Glutamatergic neuron (in vitro differentiated cells): ENCODE measurements at regions not wholly inside any gene's neighbourhood (a gene's known extent, or its start where the extent isn't known, plus 50 kb on each side); places are given as distances from the start of the nearest gene placed in this dataset.

Experiments
- DNase-seq: peaks from one replicate; pipeline ENCODE4 v3.0.0; 2022
- H3K27ac Mint-ChIP-seq: one replicate; pipeline ENCODE4 v1.8.0; 2020; ENCODE audit warnings: mild to moderate bottlenecking, mixed read lengths, inconsistent platforms; ENCODE audit not compliant: unreplicated experiment
- H3K27me3 Mint-ChIP-seq: one replicate; pipeline ENCODE4 v1.8.0; 2020; ENCODE audit warnings: mild to moderate bottlenecking, moderate library complexity, mixed read lengths, inconsistent platforms; ENCODE audit not compliant: unreplicated experiment
- H3K36me3 Mint-ChIP-seq: one replicate; pipeline ENCODE4 v1.8.0; 2020; ENCODE audit warnings: mild to moderate bottlenecking, mixed read lengths, inconsistent platforms; ENCODE audit not compliant: unreplicated experiment
- H3K4me1 Mint-ChIP-seq: one replicate; pipeline ENCODE4 v1.8.0; 2020; ENCODE audit warnings: mild to moderate bottlenecking, low read depth, mixed read lengths, inconsistent platforms; ENCODE audit not compliant: unreplicated experiment
- H3K4me3 Mint-ChIP-seq: one replicate; pipeline ENCODE4 v1.8.0; 2020; ENCODE audit warnings: mild to moderate bottlenecking, mixed read lengths, inconsistent platforms; ENCODE audit not compliant: unreplicated experiment
- H3K9me3 Mint-ChIP-seq: one replicate; pipeline ENCODE4 v1.8.0; 2020; ENCODE audit warnings: mild to moderate bottlenecking, moderate library complexity, mixed read lengths, inconsistent platforms; ENCODE audit not compliant: unreplicated experiment
- TF ChIP-seq, protein P1 (sequence below): fragments of 200-600 bp; sonication (generic); IDR thresholded peaks from one replicate; pipeline ENCODE4 v1.5.0; 2021; ENCODE audit not compliant: partially characterized antibody, unreplicated experiment

DNA sequence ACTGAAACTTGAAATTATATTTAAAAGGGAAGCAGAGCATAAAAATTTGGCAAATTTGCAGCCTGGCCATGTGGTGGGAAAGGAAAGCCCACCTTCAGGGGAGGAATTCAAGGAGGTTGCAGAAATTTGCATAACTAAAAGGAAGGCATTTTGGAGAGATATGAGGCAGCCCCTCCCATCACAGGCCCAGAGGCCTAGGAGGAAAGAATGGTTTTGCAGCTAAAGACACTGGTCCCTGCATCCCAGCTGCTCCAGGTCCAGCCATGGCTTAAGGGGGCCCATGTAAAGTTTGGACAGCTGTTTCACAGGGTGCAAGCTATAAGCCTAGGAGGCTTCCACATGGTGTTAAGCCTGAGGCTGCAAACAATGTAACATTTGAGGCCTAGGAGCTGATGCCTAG is 212.5 kb downstream of the NNT start:
- no peak for DNase-seq
- Mint-ChIP-seq H3K27ac (no peak overlapping the region), H3K4me3 (no peak overlapping the region), H3K36me3 (peaks cover 24% of the 10 kb centered on the region), H3K9me3 (peaks cover 10% of the 10 kb centered on the region), H3K27me3 (no peaks in the 10 kb centered on the region), H3K4me1 (no peaks in the 10 kb centered on the region)
- TF ChIP-seq, protein P1, sequence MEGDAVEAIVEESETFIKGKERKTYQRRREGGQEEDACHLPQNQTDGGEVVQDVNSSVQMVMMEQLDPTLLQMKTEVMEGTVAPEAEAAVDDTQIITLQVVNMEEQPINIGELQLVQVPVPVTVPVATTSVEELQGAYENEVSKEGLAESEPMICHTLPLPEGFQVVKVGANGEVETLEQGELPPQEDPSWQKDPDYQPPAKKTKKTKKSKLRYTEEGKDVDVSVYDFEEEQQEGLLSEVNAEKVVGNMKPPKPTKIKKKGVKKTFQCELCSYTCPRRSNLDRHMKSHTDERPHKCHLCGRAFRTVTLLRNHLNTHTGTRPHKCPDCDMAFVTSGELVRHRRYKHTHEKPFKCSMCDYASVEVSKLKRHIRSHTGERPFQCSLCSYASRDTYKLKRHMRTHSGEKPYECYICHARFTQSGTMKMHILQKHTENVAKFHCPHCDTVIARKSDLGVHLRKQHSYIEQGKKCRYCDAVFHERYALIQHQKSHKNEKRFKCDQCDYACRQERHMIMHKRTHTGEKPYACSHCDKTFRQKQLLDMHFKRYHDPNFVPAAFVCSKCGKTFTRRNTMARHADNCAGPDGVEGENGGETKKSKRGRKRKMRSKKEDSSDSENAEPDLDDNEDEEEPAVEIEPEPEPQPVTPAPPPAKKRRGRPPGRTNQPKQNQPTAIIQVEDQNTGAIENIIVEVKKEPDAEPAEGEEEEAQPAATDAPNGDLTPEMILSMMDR = no peak

DNA sequence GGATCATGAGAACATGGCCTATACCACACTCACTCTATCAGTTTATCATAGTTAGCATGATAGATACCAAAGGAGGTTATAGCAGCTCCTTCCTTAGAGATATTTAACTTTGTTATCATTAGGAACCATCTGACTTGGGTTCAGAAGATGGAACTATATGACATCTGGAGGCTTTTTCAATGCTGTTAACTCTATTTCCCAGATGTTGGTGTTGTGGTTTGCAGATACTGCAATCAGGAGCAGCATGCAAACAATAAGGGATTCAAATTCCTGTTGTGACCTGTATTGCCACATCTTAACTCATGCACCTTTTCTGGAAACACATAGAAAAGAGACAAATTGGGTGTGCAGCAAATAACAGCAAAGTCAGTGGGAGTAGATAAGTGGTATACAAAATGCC is 201.7 kb downstream of the NNT start:
- TF ChIP-seq, protein P1 = no peak
- Mint-ChIP-seq H3K4me1 (no peaks in the 10 kb centered on the region), H3K36me3 (no peaks in the 10 kb centered on the region), H3K27me3 (no peaks in the 10 kb centered on the region), H3K27ac (no peak overlapping the region), H3K4me3 (no peak overlapping the region), H3K9me3 (no peaks in the 10 kb centered on the region)
- no peak for DNase-seq

DNA sequence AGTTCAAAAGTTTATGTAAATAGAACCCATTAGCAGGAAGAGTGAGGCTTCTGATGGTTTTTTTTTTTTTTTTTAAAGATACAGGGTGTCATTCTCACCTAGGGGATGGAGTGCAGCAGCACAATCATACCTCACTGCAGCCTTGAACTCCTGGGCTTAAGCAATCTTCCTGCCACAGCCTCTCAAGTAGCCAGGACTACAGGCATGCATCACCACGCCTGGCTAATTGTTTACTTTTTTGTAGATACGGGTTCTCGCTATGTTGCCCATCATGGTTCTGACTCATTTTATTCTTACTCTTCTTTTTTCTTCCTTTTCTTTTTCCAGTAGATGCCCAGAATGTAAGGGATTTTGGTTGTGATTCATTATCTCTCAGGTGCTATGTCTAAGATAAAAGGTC is 201.1 kb downstream of the NNT start:
- H3K4me3 Mint-ChIP-seq = no peak overlapping the region
- H3K4me1 Mint-ChIP-seq = no peaks in the 10 kb centered on the region
- H3K27ac Mint-ChIP-seq = no peak overlapping the region
- DNase-seq = no peak
- TF ChIP-seq, protein P1 = no peak
- no peaks in the 10 kb centered on the region for H3K9me3 Mint-ChIP-seq
- H3K27me3 Mint-ChIP-seq = no peaks in the 10 kb centered on the region
- no peaks in the 10 kb centered on the region for H3K36me3 Mint-ChIP-seq

DNA sequence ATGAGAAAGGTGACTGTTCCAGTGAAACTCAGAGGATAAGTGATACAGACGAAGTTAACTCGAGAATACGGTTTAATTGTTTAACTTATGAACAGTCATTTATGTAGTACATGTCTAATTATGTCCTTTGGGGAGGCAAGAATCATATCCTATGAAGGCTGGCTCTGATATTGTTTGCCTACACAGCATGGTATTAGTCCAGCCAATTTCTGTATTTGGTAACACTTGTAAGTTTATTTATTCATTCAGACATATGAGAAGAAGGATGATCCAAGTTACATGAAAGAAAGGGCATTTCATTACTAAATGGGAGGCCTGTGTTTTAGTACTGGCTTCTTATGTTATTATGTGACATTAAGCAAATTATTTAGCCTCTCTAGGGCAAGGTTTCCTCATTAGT is 199.7 kb downstream of the NNT start:
- Mint-ChIP-seq H3K9me3 (no peaks in the 10 kb centered on the region), H3K4me3 (no peak overlapping the region), H3K4me1 (no peaks in the 10 kb centered on the region), H3K27me3 (no peaks in the 10 kb centered on the region), H3K27ac (no peak overlapping the region), H3K36me3 (no peaks in the 10 kb centered on the region)
- no peak for DNase-seq
- TF ChIP-seq, protein P1 = no peak

DNA sequence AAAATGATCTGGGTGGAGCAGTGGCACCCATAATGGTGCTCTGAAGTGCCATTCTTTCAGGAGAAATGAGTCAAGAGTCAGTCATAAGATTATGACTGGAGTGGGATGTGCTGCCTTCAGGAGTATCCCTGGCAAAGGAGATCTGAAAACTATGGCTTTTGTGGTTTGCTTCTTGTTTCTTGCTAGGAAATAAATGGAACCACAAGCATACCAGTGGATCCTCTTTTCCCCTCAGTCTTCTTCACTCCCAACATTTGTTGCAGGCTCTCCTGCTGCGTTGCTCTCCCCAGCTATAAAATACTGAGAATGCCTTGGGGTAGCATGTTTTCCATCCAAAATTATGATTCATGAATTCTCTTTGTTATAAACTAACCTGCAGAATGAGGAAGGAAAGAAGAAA is 199.1 kb downstream of the NNT start:
- DNase-seq = no peak

More for the DNA sequence above, 199.1 kb downstream of the NNT start:
- H3K4me1 Mint-ChIP-seq = no peaks in the 10 kb centered on the region
- H3K9me3 Mint-ChIP-seq = no peaks in the 10 kb centered on the region
- no peaks in the 10 kb centered on the region for H3K36me3 Mint-ChIP-seq
- H3K27ac Mint-ChIP-seq = no peak overlapping the region
- no peaks in the 10 kb centered on the region for H3K27me3 Mint-ChIP-seq
- TF ChIP-seq, protein P1 = no peak
- H3K4me3 Mint-ChIP-seq = no peak overlapping the region
